ENCODE measurements at regions not wholly inside any gene's neighbourhood (a gene's known extent, or its start where the extent isn't known, plus 50 kb on each side); places are given as distances from the start of the nearest gene placed in this dataset.

GRCh38 chr6:115001731-115002350 lies 659.0 kb upstream of the HS3ST5 start:
- no peaks in the 10 kb centered on the region for H3K27me3 ChIP-seq
- peaks cover 4% of the 10 kb centered on the region for H3K4me1 ChIP-seq
- H3K4me3 ChIP-seq (ENCODE audit: low read depth, low read length) = no peak overlapping the region
- no peaks in the 10 kb centered on the region for H3K9me3 ChIP-seq
- TF ChIP-seq CTCF (IDR thresholded peaks at IDR 0.05; ENCODE audit: low read depth, low read length) = no peak
- no peak for DNase-seq
- H3K36me3 ChIP-seq = no peaks in the 10 kb centered on the region

GRCh38 chr6:115000736-115001135 lies 657.9 kb upstream of the HS3ST5 start:
- no peaks in the 10 kb centered on the region for H3K36me3 ChIP-seq
- no peak for TF ChIP-seq CTCF (IDR thresholded peaks at IDR 0.05; ENCODE audit: low read depth, low read length)
- H3K27me3 ChIP-seq = no peaks in the 10 kb centered on the region
- no peaks in the 10 kb centered on the region for H3K9me3 ChIP-seq
- peaks cover 4% of the 10 kb centered on the region for H3K4me1 ChIP-seq
- H3K4me3 ChIP-seq (ENCODE audit: low read depth, low read length) = no peak overlapping the region
- no peak for DNase-seq

- no peak for DNase-seq
- Histone ChIP-seq H3K36me3 (no peaks in the 10 kb centered on the region), H3K4me1 (no peaks in the 10 kb centered on the region), H3K4me3 (ENCODE audit: low read depth, low read length) (no peak overlapping the region), H3K27me3 (no peaks in the 10 kb centered on the region), H3K9me3 (no peaks in the 10 kb centered on the region)
- TF ChIP-seq CTCF (IDR thresholded peaks at IDR 0.05; ENCODE audit: low read depth, low read length) = no peak
These were observed 655.7 kb upstream of the HS3ST5 start for GRCh38 chr6:114998492-114998891.

GRCh38 chr6:114997813-114998292 lies 655.0 kb upstream of the HS3ST5 start:
- Histone ChIP-seq H3K27me3 (no peaks in the 10 kb centered on the region), H3K4me1 (no peaks in the 10 kb centered on the region), H3K4me3 (ENCODE audit: low read depth, low read length) (no peak overlapping the region), H3K36me3 (no peaks in the 10 kb centered on the region), H3K9me3 (no peaks in the 10 kb centered on the region)
- no peak for DNase-seq
- TF ChIP-seq CTCF (IDR thresholded peaks at IDR 0.05; ENCODE audit: low read depth, low read length) = no peak

- no peaks in the 10 kb centered on the region for H3K9me3 ChIP-seq
- no peaks in the 10 kb centered on the region for H3K4me1 ChIP-seq
- TF ChIP-seq CTCF (IDR thresholded peaks at IDR 0.05; ENCODE audit: low read depth, low read length) = no peak
- H3K27me3 ChIP-seq = no peaks in the 10 kb centered on the region
- H3K36me3 ChIP-seq = no peaks in the 10 kb centered on the region
- DNase-seq = no peak
- no peak overlapping the region for H3K4me3 ChIP-seq (ENCODE audit: low read depth, low read length)
These were observed 652.7 kb upstream of the HS3ST5 start for GRCh38 chr6:114995526-114995925.

- H3K4me3 ChIP-seq (ENCODE audit: low read depth, low read length) = no peak overlapping the region
- H3K9me3 ChIP-seq = no peaks in the 10 kb centered on the region
- no peaks in the 10 kb centered on the region for H3K4me1 ChIP-seq
- no peaks in the 10 kb centered on the region for H3K36me3 ChIP-seq
- no peak for TF ChIP-seq CTCF (IDR thresholded peaks at IDR 0.05; ENCODE audit: low read depth, low read length)
- no peaks in the 10 kb centered on the region for H3K27me3 ChIP-seq
- DNase-seq = no peak
These were observed 646.6 kb upstream of the HS3ST5 start for GRCh38 chr6:114989279-114989964.
